Uterus (tissue), 3 donors: ENCODE measurements at regions not wholly inside any gene's neighbourhood (a gene's known extent, or its start where the extent isn't known, plus 50 kb on each side); places are given as distances from the start of the nearest gene placed in this dataset.
A peak's percentile ranks its signal among the peaks of the same experiment; 100 is the strongest.

Source experiments
- DNase-seq, 2 donors: peaks; one replicate each; pipeline ENCODE4 v3.0.0-alpha.2; 2019 to 2020
- H3K27ac ChIP-seq, 2 donors: fragments of 200-600 bp; sonication (generic); 1 replicate in 1 of 2; 2 replicates in 1 of 2; pipeline ENCODE4 v1.5.1; 2016 to 2018
- H3K27me3 ChIP-seq, 2 donors: fragments of 200-600 bp; sonication (generic); one replicate each; pipeline ENCODE4 v1.5.1; 2018 to 2019; ENCODE audit warnings: control low read depth in 1 of 2
- H3K36me3 ChIP-seq, 2 donors: fragments of 200-600 bp; sonication (generic); one replicate each; pipeline ENCODE4 v1.5.1; 2019; ENCODE audit warnings: control low read depth in 1 of 2
- H3K4me1 ChIP-seq, 2 donors: fragments of 200-600 bp; sonication (generic); one replicate each; pipeline ENCODE4 v1.5.1; 2018 to 2019; ENCODE audit warnings: control low read depth in 1 of 2
- H3K4me3 ChIP-seq, 2 donors: fragments of 200-600 bp; sonication (generic); 1 replicate in 1 of 2; 2 replicates in 1 of 2; pipeline ENCODE4 v1.5.1; 2018 to 2019; ENCODE audit warnings: mild to moderate bottlenecking in 1 of 2
- H3K9me3 ChIP-seq, 2 donors: fragments of 200-600 bp; sonication (generic); one replicate each; pipeline ENCODE4 v1.5.1; 2019; ENCODE audit warnings: control low read depth in 1 of 2
- CTCF ChIP-seq, 4 experiments: fragments of 200-600 bp in 2 of 4; fragments of 450-650 bp in 2 of 4; sonication (generic) in 2 of 4; IDR thresholded peaks; one replicate each; pipeline ENCODE4 v1.5.1; 2016 to 2019; ENCODE audit warnings: antibody characterized with exemption in 4 of 4, mild to moderate bottlenecking in 2 of 4, moderate library complexity in 1 of 4
- POLR2A ChIP-seq, 2 donors: fragments of 450-650 bp; IDR thresholded peaks; one replicate each; pipeline ENCODE4 v1.6.1; 2016; ENCODE audit warnings: antibody characterized with exemption in 2 of 2, mild to moderate bottlenecking in 1 of 2, moderate library complexity in 1 of 2
- intact Hi-C: fragments of 100-400 bp; cut with DNase I; formaldehyde crosslinking; loops from one replicate; pipeline ENCODE4 v1.15.1; 2023; ENCODE audit warnings: low total_unique reads
- donor health status: DM: yes; HTN: yes; CAD: no.

- no peak for DNase-seq
- Histone ChIP-seq H3K9me3 (no peaks in the 10 kb centered on the region), H3K36me3 (no peaks in the 10 kb centered on the region), H3K27me3 (peaks cover 0 to 4% of the 10 kb centered on the region in 2 donors), H3K4me3 (no peak overlapping the region), H3K4me1 (no peaks in the 10 kb centered on the region), H3K27ac (no peak overlapping the region)
- intact Hi-C loops = no loop called here
- TF ChIP-seq CTCF (IDR thresholded peaks at IDR 0.05) (no peak), POLR2A (IDR thresholded peaks at IDR 0.05) (no peak)
These were observed 226.8 kb downstream of the KLHL4 start for GRCh38 chrX:87744391-87744790.

- TF ChIP-seq CTCF (IDR thresholded peaks at IDR 0.05) (no peak), POLR2A (IDR thresholded peaks at IDR 0.05) (no peak)
- Histone ChIP-seq H3K9me3 (no peaks in the 10 kb centered on the region), H3K4me3 (no peak overlapping the region), H3K27me3 (no peaks in the 10 kb centered on the region), H3K27ac (no peak overlapping the region), H3K4me1 (no peaks in the 10 kb centered on the region), H3K36me3 (no peaks in the 10 kb centered on the region)
- DNase-seq = no peak
- intact Hi-C loops = no loop called here
These were observed 237.9 kb downstream of the KLHL4 start for GRCh38 chrX:87755493-87755892.

GRCh38 chrX:87788976-87789375, 271.4 kb downstream of the KLHL4 start:
- H3K36me3 ChIP-seq = no peaks in the 10 kb centered on the region
- H3K4me3 ChIP-seq = no peak overlapping the region
- no peak overlapping the region for H3K27ac ChIP-seq
- H3K9me3 ChIP-seq = no peaks in the 10 kb centered on the region
- intact Hi-C loops = no loop called here
- H3K27me3 ChIP-seq = no peaks in the 10 kb centered on the region
- TF ChIP-seq CTCF (IDR thresholded peaks at IDR 0.05) (no peak), POLR2A (IDR thresholded peaks at IDR 0.05) (no peak)
- no peaks in the 10 kb centered on the region for H3K4me1 ChIP-seq
- DNase-seq = no peak

- DNase-seq = no peak
- no peaks in the 10 kb centered on the region for H3K27me3 ChIP-seq
- intact Hi-C loops = no loop called here
- H3K36me3 ChIP-seq = no peaks in the 10 kb centered on the region
- H3K9me3 ChIP-seq = no peaks in the 10 kb centered on the region
- TF ChIP-seq CTCF (IDR thresholded peaks at IDR 0.05) = no peak
- no peak for TF ChIP-seq POLR2A (IDR thresholded peaks at IDR 0.05)
- no peak overlapping the region for H3K4me3 ChIP-seq
- no peaks in the 10 kb centered on the region for H3K4me1 ChIP-seq
- no peak overlapping the region for H3K27ac ChIP-seq
These were observed 280.4 kb downstream of the KLHL4 start for GRCh38 chrX:87798039-87798438.

- H3K27me3 ChIP-seq = no peaks in the 10 kb centered on the region
- H3K27ac ChIP-seq = peak overlapping the region; percentile 57 to 68
- H3K9me3 ChIP-seq = no peaks in the 10 kb centered on the region
- H3K36me3 ChIP-seq = no peaks in the 10 kb centered on the region
- intact Hi-C loops = no loop called here
- TF ChIP-seq POLR2A (IDR thresholded peaks at IDR 0.05) = no peak
- TF ChIP-seq CTCF (IDR thresholded peaks at IDR 0.05) = no peak
- DNase-seq = peak; percentile 17 to 49
- H3K4me1 ChIP-seq = no peaks in the 10 kb centered on the region
- H3K4me3 ChIP-seq = no peak overlapping the region
These were observed 288.4 kb downstream of the KLHL4 start for GRCh38 chrX:87805829-87806490.
